NT2/D1 (cell line): ENCODE measurements at regions not wholly inside any gene's neighbourhood (a gene's known extent, or its start where the extent isn't known, plus 50 kb on each side); places are given as distances from the start of the nearest gene placed in this dataset.

Source experiments
- SUZ12 ChIP-seq: IDR thresholded peaks from 2 replicates; pipeline ENCODE4 v1.6.1; 2011; ENCODE audit not compliant: insufficient read length, insufficient read depth; ENCODE audit errors: extremely low read depth
- YY1 ChIP-seq: IDR thresholded peaks from 2 replicates; pipeline ENCODE4 v1.6.1; 2011; ENCODE audit not compliant: insufficient read length, insufficient read depth
- ZNF274 ChIP-seq: IDR thresholded peaks from 2 replicates; pipeline ENCODE4 v1.6.1; 2011; ENCODE audit warnings: mild to moderate bottlenecking, low read depth, low read length

GRCh38 chr5:158588617-158589016 lies 511.1 kb downstream of the EBF1 start:
- TF ChIP-seq SUZ12 (no peak), YY1 (no peak), ZNF274 (no peak)
